Neuronal stem cell (in vitro differentiated cells): ENCODE measurements at regions not wholly inside any gene's neighbourhood (a gene's known extent, or its start where the extent isn't known, plus 50 kb on each side); places are given as distances from the start of the nearest gene placed in this dataset.
A peak's percentile ranks its signal among the peaks of the same experiment; 100 is the strongest.

ENCODE experiments used
- DNase-seq: peaks from one replicate; pipeline ENCODE4 v3.0.0-alpha.2; 2013; ENCODE audit warnings: low spot score
- H2AFZ ChIP-seq: one replicate; pipeline ENCODE4 v1.6.1; 2013; ENCODE audit warnings: mild to moderate bottlenecking, low read length, inconsistent platforms
- H2AK5ac ChIP-seq: 2 replicates; pipeline ENCODE4 v1.6.1; 2013; ENCODE audit warnings: low read depth, mild to moderate bottlenecking, inconsistent platforms, low read length, moderate library complexity, mixed read lengths
- H2BK120ac ChIP-seq: 2 replicates; pipeline ENCODE4 v1.6.1; 2013; ENCODE audit warnings: low read depth, mild to moderate bottlenecking, inconsistent platforms, low read length, moderate library complexity, mixed read lengths
- H2BK12ac ChIP-seq: one replicate; pipeline ENCODE4 v1.6.1; 2013; ENCODE audit warnings: low read length, inconsistent platforms
- H2BK15ac ChIP-seq: 2 replicates; pipeline ENCODE4 v1.6.1; 2013; ENCODE audit warnings: mild to moderate bottlenecking, low read length, inconsistent platforms, mixed read lengths
- H2BK5ac ChIP-seq: one replicate; pipeline ENCODE4 v1.6.1; 2013; ENCODE audit warnings: inconsistent platforms, mild to moderate bottlenecking, low read length, moderate library complexity
- H3K14ac ChIP-seq: one replicate; pipeline ENCODE4 v1.6.1; 2013; ENCODE audit warnings: low read length, inconsistent platforms
- H3K18ac ChIP-seq: 2 replicates; pipeline ENCODE4 v1.6.1; 2013; ENCODE audit warnings: low read length, inconsistent platforms
- H3K23ac ChIP-seq: 2 replicates; pipeline ENCODE4 v1.6.1; 2013; ENCODE audit warnings: low read depth, mild to moderate bottlenecking, mixed read lengths, low read length, inconsistent platforms; ENCODE audit not compliant: poor library complexity
- H3K27ac ChIP-seq: replicated peaks from 3 replicates; pipeline ENCODE4 v1.5.1; 2013; ENCODE audit warnings: low read length, inconsistent platforms
- H3K27me3 ChIP-seq, 3 experiments: 2 replicates each; pipeline ENCODE4 v1.6.1; 2013; ENCODE audit warnings: low read length in 3 of 3, mild to moderate bottlenecking in 2 of 3, inconsistent platforms in 1 of 3, low read depth in 1 of 3, mixed read lengths in 1 of 3, moderate library complexity in 1 of 3; ENCODE audit not compliant: control insufficient read depth in 3 of 3, insufficient read depth in 3 of 3
- H3K36me3 ChIP-seq, 2 donors: replicated peaks in 1 of 2; 2 replicates each; pipeline ENCODE4 v1.6.1; 2013; ENCODE audit warnings: low read length in 2 of 2; ENCODE audit not compliant: control insufficient read depth in 2 of 2, insufficient read depth in 2 of 2
- H3K4ac ChIP-seq: 2 replicates; pipeline ENCODE4 v1.6.1; 2013; ENCODE audit warnings: inconsistent platforms, mild to moderate bottlenecking, low read length, moderate library complexity
- H3K4me1 ChIP-seq, 2 donors: 1 replicate in 1 of 2; 2 replicates in 1 of 2; pipeline ENCODE4 v1.6.1; 2013; ENCODE audit warnings: low read length in 2 of 2, low read depth in 1 of 2; ENCODE audit not compliant: control insufficient read depth in 2 of 2, insufficient read depth in 1 of 2
- H3K4me2 ChIP-seq: one replicate; pipeline ENCODE4 v1.6.1; 2013; ENCODE audit warnings: mild to moderate bottlenecking, low read length, inconsistent platforms; ENCODE audit not compliant: insufficient read depth, poor library complexity, severe bottlenecking
- H3K4me3 ChIP-seq, 2 donors: 2 replicates each; pipeline ENCODE4 v1.5.1; 2013; ENCODE audit warnings: low read length in 2 of 2, mild to moderate bottlenecking in 2 of 2, inconsistent platforms in 1 of 2, moderate library complexity in 1 of 2
- H3K79me1 ChIP-seq: one replicate; pipeline ENCODE4 v1.6.1; 2013; ENCODE audit warnings: low read depth, mild to moderate bottlenecking, inconsistent platforms, low read length, moderate library complexity
- H3K9ac ChIP-seq: one replicate; pipeline ENCODE4 v1.6.1; 2013; ENCODE audit warnings: mild to moderate bottlenecking, low read depth, low read length, inconsistent platforms; ENCODE audit not compliant: poor library complexity
- H3K9me3 ChIP-seq, 2 donors: replicated peaks in 1 of 2; 2 replicates each; pipeline versions ENCODE3 to v1.6.1; 2013; ENCODE audit warnings: low read length in 2 of 2, mild to moderate bottlenecking in 2 of 2, inconsistent platforms in 1 of 2, low read depth in 1 of 2, mixed read lengths in 1 of 2, moderate library complexity in 1 of 2; ENCODE audit not compliant: control insufficient read depth in 2 of 2, insufficient read depth in 1 of 2
- H4K8ac ChIP-seq: one replicate; pipeline ENCODE4 v1.6.1; 2013; ENCODE audit warnings: low read depth, mild to moderate bottlenecking, inconsistent platforms, low read length, moderate library complexity
- H4K91ac ChIP-seq: one replicate; pipeline ENCODE4 v1.6.1; 2013; ENCODE audit warnings: low read length, low read depth, mild to moderate bottlenecking, inconsistent platforms; ENCODE audit not compliant: poor library complexity
- WGBS, 2 donors: extraction: QIAGEN DNeasy Blood & Tissue Kit; methylation state at CpG; one replicate each; pipeline ENCODE4 v1.1.7; 2013; ENCODE audit warnings: missing lambda C conversion rate in 2 of 2, mixed read lengths in 1 of 2; ENCODE audit not compliant: insufficient read length in 2 of 2, insufficient replicate concordance in 1 of 2; ENCODE audit errors: extremely low coverage in 2 of 2; 5-methylcytosine and 5-hydroxymethylcytosine counted together

DNA sequence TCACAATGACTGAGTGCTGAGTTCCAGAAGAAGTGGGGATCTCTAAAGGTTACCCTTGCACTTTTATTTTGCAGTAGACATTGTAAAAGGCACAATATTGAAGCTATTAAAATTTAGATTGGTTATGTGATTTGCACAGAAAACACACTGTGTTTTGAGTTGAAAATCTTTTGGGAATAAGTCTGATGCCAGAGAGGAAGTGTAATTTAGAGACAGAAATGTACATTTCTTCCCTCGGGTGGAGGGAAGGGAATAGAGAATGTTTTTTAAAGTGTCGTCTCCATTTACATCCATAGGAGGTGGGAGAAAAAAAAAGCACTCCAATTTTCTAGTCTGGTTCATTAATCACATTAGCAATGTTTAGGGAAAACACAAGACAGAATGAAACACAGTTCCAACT lies 465.8 kb downstream of the OLFM4 start:
- Histone ChIP-seq H3K4me1 (peaks cover 4 to 12% of the 10 kb centered on the region in 2 donors), H2BK5ac (no peak overlapping the region), H3K36me3 (no peaks in the 10 kb centered on the region), H3K4ac (no peak overlapping the region), H3K18ac (no peak overlapping the region), H4K8ac (no peak overlapping the region), H3K9ac (no peak overlapping the region), H4K91ac (no peak overlapping the region), H2AFZ (no peak overlapping the region), H3K9me3 (no peaks in the 10 kb centered on the region), H2BK15ac (no peak overlapping the region), H3K23ac (no peak overlapping the region), H3K14ac (no peak overlapping the region), H2BK12ac (no peak overlapping the region), H2BK120ac (no peak overlapping the region), H3K4me3 (no peak overlapping the region), H3K79me1 (no peaks in the 10 kb centered on the region), H2AK5ac (no peak overlapping the region), H3K27me3 (no peaks in the 10 kb centered on the region), H3K4me2 (no peak overlapping the region), H3K27ac (no peak overlapping the region)
- WGBS, 2 donors: no CpG with 5 or more reads among the region's 2 CpGs
- DNase-seq: no peak

DNA sequence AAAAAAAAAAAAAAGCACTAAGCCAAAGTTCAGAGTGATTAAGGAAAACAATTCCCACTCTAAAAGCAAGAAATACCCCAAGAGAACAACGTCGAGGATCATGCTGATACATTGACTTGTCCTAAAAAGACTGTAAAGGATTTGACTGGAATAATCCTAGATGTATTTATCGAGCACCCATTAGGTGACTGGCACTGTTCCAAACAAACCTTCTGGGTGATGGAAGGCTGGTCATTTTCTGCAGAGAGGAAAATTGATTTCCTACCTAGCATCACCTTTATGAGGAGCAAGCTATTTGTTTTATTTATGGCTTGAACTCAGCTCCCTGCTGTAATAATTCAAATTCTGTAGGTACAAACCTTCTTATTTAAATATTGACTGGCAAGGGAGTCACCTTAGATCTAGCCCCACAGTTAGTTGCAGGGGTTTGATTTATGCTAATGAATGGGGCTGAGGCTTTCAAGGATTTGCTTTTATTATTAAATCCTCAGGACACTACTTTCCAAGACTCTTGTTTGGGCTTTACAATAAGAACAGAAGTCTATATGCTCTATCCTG lies 471.0 kb downstream of the OLFM4 start:
- Histone ChIP-seq H2BK5ac (no peak overlapping the region), H3K9me3 (no peaks in the 10 kb centered on the region), H2AFZ (no peak overlapping the region), H3K4me2 (no peak overlapping the region), H4K8ac (no peak overlapping the region), H2AK5ac (no peak overlapping the region), H3K79me1 (no peaks in the 10 kb centered on the region), H3K27ac (no peak overlapping the region), H2BK120ac (no peak overlapping the region), H3K23ac (no peak overlapping the region), H3K4me1 (peaks cover 0 to 6% of the 10 kb centered on the region in 2 donors), H3K27me3 (no peaks in the 10 kb centered on the region), H2BK12ac (no peak overlapping the region), H3K4me3 (no peak overlapping the region), H2BK15ac (no peak overlapping the region), H4K91ac (no peak overlapping the region), H3K18ac (no peak overlapping the region), H3K36me3 (no peaks in the 10 kb centered on the region), H3K9ac (no peak overlapping the region), H3K4ac (no peak overlapping the region), H3K14ac (no peak overlapping the region)
- no CpG with 5 or more reads among the region's 3 CpGs for WGBS, 2 donors
- DNase-seq: no peak

DNA sequence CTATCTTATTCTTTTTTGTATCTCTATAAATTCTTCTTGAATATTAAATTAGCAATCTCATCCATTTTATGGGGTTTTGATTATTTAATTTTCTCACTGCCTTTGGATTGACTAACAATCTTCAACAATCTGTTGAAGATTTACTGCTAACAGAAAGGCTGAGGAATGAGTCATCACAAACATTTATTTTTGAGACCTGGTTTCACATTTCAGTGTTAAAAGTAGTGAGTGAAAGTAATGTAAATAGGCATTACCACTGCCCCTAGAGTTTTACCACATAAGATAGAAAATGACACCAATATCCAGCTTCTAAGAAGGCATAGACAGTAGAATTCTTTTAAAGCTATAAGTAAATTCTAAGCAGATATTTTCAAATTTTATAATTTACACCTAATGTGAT lies 472.8 kb downstream of the OLFM4 start:
- peaks cover 0 to 6% of the 10 kb centered on the region in 2 donors for H3K4me1 ChIP-seq
- H2BK120ac ChIP-seq: no peak overlapping the region
- H3K14ac ChIP-seq: no peak overlapping the region
- no peak overlapping the region for H3K4me3 ChIP-seq
- no peak overlapping the region for H2BK12ac ChIP-seq
- H4K91ac ChIP-seq: no peak overlapping the region
- no peak overlapping the region for H2AK5ac ChIP-seq
- no peak overlapping the region for H4K8ac ChIP-seq
- no peak overlapping the region for H3K23ac ChIP-seq
- no peak overlapping the region for H3K4ac ChIP-seq
- H2BK15ac ChIP-seq: no peak overlapping the region
- no peaks in the 10 kb centered on the region for H3K79me1 ChIP-seq
- DNase-seq: no peak
- no peak overlapping the region for H3K27ac ChIP-seq
- no peak overlapping the region for H3K4me2 ChIP-seq
- no peaks in the 10 kb centered on the region for H3K9me3 ChIP-seq
- H3K9ac ChIP-seq: no peak overlapping the region
- H2AFZ ChIP-seq: no peak overlapping the region
- no peak overlapping the region for H2BK5ac ChIP-seq
- H3K27me3 ChIP-seq: no peaks in the 10 kb centered on the region
- no peaks in the 10 kb centered on the region for H3K36me3 ChIP-seq
- H3K18ac ChIP-seq: no peak overlapping the region

- WGBS, 2 donors: no CpG with 5 or more reads among the region's 4 CpGs
- Histone ChIP-seq H3K4me1 (peaks cover 2 to 13% of the 10 kb centered on the region in 2 donors), H2AK5ac (no peak overlapping the region), H3K79me1 (no peaks in the 10 kb centered on the region), H2BK120ac (no peak overlapping the region), H3K9ac (no peak overlapping the region), H3K14ac (no peak overlapping the region), H3K18ac (no peak overlapping the region), H3K36me3 (no peaks in the 10 kb centered on the region), H3K27me3 (no peaks in the 10 kb centered on the region), H2BK12ac (no peak overlapping the region), H3K27ac (no peak overlapping the region), H2AFZ (peak overlapping the region; percentile 56), H4K91ac (no peak overlapping the region), H3K23ac (no peak overlapping the region), H3K4me3 (no peak overlapping the region), H2BK15ac (no peak overlapping the region), H3K9me3 (no peaks in the 10 kb centered on the region), H3K4ac (no peak overlapping the region), H3K4me2 (no peak overlapping the region), H4K8ac (no peak overlapping the region), H2BK5ac (no peak overlapping the region)
- no peak for DNase-seq
Measured at GRCh38 chr13:53507741-53508140, 479.1 kb downstream of the OLFM4 start.
